ENCODE measurements at regions not wholly inside any gene's neighbourhood (a gene's known extent, or its start where the extent isn't known, plus 50 kb on each side); places are given as distances from the start of the nearest gene placed in this dataset.

DNA sequence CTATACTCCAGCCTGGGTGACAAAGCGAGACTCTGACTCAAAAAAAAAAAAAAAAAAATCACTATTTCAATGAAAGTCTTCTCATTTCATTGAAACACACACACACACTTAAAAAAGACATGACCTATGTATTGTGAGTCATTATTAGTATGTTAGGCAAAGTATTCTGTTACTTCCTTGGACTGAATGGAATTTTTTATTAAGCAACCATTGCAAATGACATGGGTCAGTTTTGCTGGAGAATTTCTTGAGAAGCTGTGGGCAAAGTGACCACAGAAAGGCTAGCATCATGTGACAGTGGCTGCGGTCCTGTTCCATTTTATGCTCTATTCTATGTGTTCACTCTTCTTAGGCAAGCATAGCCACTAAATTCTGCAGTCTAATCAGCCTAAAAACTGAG, 695.7 kb downstream of the TDRD15 start:
- in situ Hi-C loops (cut with HindIII; ENCODE audit: low pct_unique_long_range_greater_than_20kb, low sequenced_read_pairs), result no loop called here
- POLR2A ChIA-PET, result no interaction called here
- H3K27me3 ChIP-seq (ENCODE audit: control insufficient read depth, insufficient read depth, low read length), result no peaks in the 10 kb centered on the region
- BruUV-seq (replicated peaks), result no TSS peak
- H3K27ac ChIP-seq (ENCODE audit: low read length), result no peak overlapping the region
- no peaks in the 10 kb centered on the region for H3K4me1 ChIP-seq (ENCODE audit: control insufficient read depth, insufficient read depth, low read length)
- DNase-seq (ENCODE audit: low read depth, low spot score) (no peak), ATAC-seq (no peak)
- no peak overlapping the region for H3K4me3 ChIP-seq (ENCODE audit: low read depth in 2 of 2, low read length in 2 of 2)
- TF ChIP-seq POLR2AphosphoS5 (IDR thresholded peaks at IDR 0.05; ENCODE audit: low read depth, low read length) (no peak), TCF7L2 (IDR thresholded peaks at IDR 0.05; ENCODE audit: low read depth, low read length) (no peak), SIN3A (IDR thresholded peaks at IDR 0.05; ENCODE audit: borderline replicate concordance, insufficient read depth, low read depth, low read length) (no peak)
- TF ChIP-seq, protein P1, sequence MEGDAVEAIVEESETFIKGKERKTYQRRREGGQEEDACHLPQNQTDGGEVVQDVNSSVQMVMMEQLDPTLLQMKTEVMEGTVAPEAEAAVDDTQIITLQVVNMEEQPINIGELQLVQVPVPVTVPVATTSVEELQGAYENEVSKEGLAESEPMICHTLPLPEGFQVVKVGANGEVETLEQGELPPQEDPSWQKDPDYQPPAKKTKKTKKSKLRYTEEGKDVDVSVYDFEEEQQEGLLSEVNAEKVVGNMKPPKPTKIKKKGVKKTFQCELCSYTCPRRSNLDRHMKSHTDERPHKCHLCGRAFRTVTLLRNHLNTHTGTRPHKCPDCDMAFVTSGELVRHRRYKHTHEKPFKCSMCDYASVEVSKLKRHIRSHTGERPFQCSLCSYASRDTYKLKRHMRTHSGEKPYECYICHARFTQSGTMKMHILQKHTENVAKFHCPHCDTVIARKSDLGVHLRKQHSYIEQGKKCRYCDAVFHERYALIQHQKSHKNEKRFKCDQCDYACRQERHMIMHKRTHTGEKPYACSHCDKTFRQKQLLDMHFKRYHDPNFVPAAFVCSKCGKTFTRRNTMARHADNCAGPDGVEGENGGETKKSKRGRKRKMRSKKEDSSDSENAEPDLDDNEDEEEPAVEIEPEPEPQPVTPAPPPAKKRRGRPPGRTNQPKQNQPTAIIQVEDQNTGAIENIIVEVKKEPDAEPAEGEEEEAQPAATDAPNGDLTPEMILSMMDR (IDR thresholded peaks at IDR 0.05), result no peak
- TF ChIP-seq, protein P2, sequence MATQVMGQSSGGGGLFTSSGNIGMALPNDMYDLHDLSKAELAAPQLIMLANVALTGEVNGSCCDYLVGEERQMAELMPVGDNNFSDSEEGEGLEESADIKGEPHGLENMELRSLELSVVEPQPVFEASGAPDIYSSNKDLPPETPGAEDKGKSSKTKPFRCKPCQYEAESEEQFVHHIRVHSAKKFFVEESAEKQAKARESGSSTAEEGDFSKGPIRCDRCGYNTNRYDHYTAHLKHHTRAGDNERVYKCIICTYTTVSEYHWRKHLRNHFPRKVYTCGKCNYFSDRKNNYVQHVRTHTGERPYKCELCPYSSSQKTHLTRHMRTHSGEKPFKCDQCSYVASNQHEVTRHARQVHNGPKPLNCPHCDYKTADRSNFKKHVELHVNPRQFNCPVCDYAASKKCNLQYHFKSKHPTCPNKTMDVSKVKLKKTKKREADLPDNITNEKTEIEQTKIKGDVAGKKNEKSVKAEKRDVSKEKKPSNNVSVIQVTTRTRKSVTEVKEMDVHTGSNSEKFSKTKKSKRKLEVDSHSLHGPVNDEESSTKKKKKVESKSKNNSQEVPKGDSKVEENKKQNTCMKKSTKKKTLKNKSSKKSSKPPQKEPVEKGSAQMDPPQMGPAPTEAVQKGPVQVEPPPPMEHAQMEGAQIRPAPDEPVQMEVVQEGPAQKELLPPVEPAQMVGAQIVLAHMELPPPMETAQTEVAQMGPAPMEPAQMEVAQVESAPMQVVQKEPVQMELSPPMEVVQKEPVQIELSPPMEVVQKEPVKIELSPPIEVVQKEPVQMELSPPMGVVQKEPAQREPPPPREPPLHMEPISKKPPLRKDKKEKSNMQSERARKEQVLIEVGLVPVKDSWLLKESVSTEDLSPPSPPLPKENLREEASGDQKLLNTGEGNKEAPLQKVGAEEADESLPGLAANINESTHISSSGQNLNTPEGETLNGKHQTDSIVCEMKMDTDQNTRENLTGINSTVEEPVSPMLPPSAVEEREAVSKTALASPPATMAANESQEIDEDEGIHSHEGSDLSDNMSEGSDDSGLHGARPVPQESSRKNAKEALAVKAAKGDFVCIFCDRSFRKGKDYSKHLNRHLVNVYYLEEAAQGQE (IDR thresholded peaks at IDR 0.05; ENCODE audit: insufficient read depth in 1 of 2, low read depth in 2 of 2, low read length in 1 of 2), result no peak
- H3K36me3 ChIP-seq (ENCODE audit: control insufficient read depth, insufficient read depth, low read length), result no peaks in the 10 kb centered on the region
- intact Hi-C loops (cut with micrococcal nuclease; ENCODE audit: unreplicated experiment), result no loop called here
- H3K9me3 ChIP-seq (ENCODE audit: control insufficient read depth, insufficient read depth, low read depth, low read length), result no peaks in the 10 kb centered on the region
- CTCF ChIA-PET, result no interaction called here

GRCh38 chr2:21820271-21820670, 696.5 kb downstream of the TDRD15 start:
- no TSS peak for BruUV-seq (replicated peaks)
- no peaks in the 10 kb centered on the region for H3K9me3 ChIP-seq (ENCODE audit: control insufficient read depth, insufficient read depth, low read depth, low read length)
- H3K27ac ChIP-seq (ENCODE audit: low read length), result no peak overlapping the region
- no peak overlapping the region for H3K4me3 ChIP-seq (ENCODE audit: low read depth in 2 of 2, low read length in 2 of 2)
- no peaks in the 10 kb centered on the region for H3K36me3 ChIP-seq (ENCODE audit: control insufficient read depth, insufficient read depth, low read length)
- CTCF ChIA-PET, result no interaction called here
- POLR2A ChIA-PET, result no interaction called here
- in situ Hi-C loops (cut with HindIII; ENCODE audit: low pct_unique_long_range_greater_than_20kb, low sequenced_read_pairs), result no loop called here
- TF ChIP-seq SIN3A (IDR thresholded peaks at IDR 0.05; ENCODE audit: borderline replicate concordance, insufficient read depth, low read depth, low read length) (no peak), TCF7L2 (IDR thresholded peaks at IDR 0.05; ENCODE audit: low read depth, low read length) (no peak), POLR2AphosphoS5 (IDR thresholded peaks at IDR 0.05; ENCODE audit: low read depth, low read length) (no peak)
- TF ChIP-seq, protein P1 (IDR thresholded peaks at IDR 0.05), result no peak
- no peaks in the 10 kb centered on the region for H3K4me1 ChIP-seq (ENCODE audit: control insufficient read depth, insufficient read depth, low read length)
- no peak for DNase-seq (ENCODE audit: low read depth, low spot score)
- no peak for ATAC-seq
- H3K27me3 ChIP-seq (ENCODE audit: control insufficient read depth, insufficient read depth, low read length), result no peaks in the 10 kb centered on the region
- intact Hi-C loops (cut with micrococcal nuclease; ENCODE audit: unreplicated experiment), result no loop called here

Measured in Panc1 (cell line).